Neural cell (in vitro differentiated cells): ENCODE measurements at regions not wholly inside any gene's neighbourhood (a gene's known extent, or its start where the extent isn't known, plus 50 kb on each side); places are given as distances from the start of the nearest gene placed in this dataset.

ENCODE experiments used
- CTCF ChIP-seq: fragments of 450-650 bp; IDR thresholded peaks from 2 replicates; pipeline ENCODE4 v1.5.1; 2014; ENCODE audit warnings: antibody characterized with exemption, mild to moderate bottlenecking, moderate library complexity; ENCODE audit not compliant: poor library complexity, severe bottlenecking
- REST ChIP-seq: IDR thresholded peaks from 2 replicates; pipeline ENCODE4 v1.6.1; 2012; ENCODE audit warnings: borderline replicate concordance

GRCh38 chr10:8315619-8316021 is 261.1 kb downstream of the GATA3 start:
- TF ChIP-seq REST (no peak), CTCF (no peak)
